H9 (cell line): ENCODE measurements at regions not wholly inside any gene's neighbourhood (a gene's known extent, or its start where the extent isn't known, plus 50 kb on each side); places are given as distances from the start of the nearest gene placed in this dataset.

Experiments
- DNase-seq: peaks from one replicate; pipeline ENCODE4 v3.0.0-alpha.2; 2017
- H2AFZ ChIP-seq: one replicate; pipeline ENCODE4 v1.6.1; 2013; ENCODE audit warnings: mild to moderate bottlenecking, low read length, control low read depth, moderate library complexity
- H2AK5ac ChIP-seq: 2 replicates; pipeline ENCODE4 v1.6.1; 2013; ENCODE audit warnings: low read length, control low read depth, mixed read lengths; ENCODE audit not compliant: insufficient read length
- H2BK120ac ChIP-seq: one replicate; pipeline ENCODE4 v1.6.1; 2013; ENCODE audit warnings: low read depth, mild to moderate bottlenecking, low read length, control low read depth, inconsistent platforms; ENCODE audit not compliant: poor library complexity, severe bottlenecking
- H2BK12ac ChIP-seq: 2 replicates; pipeline ENCODE4 v1.6.1; 2013; ENCODE audit warnings: low read length, control low read depth, mixed read lengths, low read depth; ENCODE audit not compliant: insufficient read length
- H2BK15ac ChIP-seq: 2 replicates; pipeline ENCODE4 v1.6.1; 2013; ENCODE audit warnings: low read depth, low read length, control low read depth
- H2BK20ac ChIP-seq: one replicate; pipeline ENCODE4 v1.6.1; 2013; ENCODE audit warnings: low read depth, mild to moderate bottlenecking, low read length, control low read depth, inconsistent platforms; ENCODE audit not compliant: poor library complexity, severe bottlenecking
- H2BK5ac ChIP-seq: 2 replicates; pipeline ENCODE4 v1.6.1; 2013; ENCODE audit warnings: low read length, control low read depth, mixed read lengths; ENCODE audit not compliant: insufficient read length
- H3K14ac ChIP-seq: 2 replicates; pipeline ENCODE4 v1.6.1; 2013; ENCODE audit warnings: low read length, control low read depth; ENCODE audit not compliant: insufficient read depth
- H3K18ac ChIP-seq: 2 replicates; pipeline ENCODE4 v1.6.1; 2013; ENCODE audit warnings: low read depth, mild to moderate bottlenecking, mixed read lengths, low read length, control low read depth; ENCODE audit not compliant: insufficient read length
- H3K23ac ChIP-seq: 2 replicates; pipeline ENCODE4 v1.6.1; 2013; ENCODE audit warnings: low read length, control low read depth, mixed read lengths, low read depth; ENCODE audit not compliant: insufficient read length
- H3K23me2 ChIP-seq: 2 replicates; pipeline ENCODE4 v1.6.1; 2013; ENCODE audit warnings: low read depth, mild to moderate bottlenecking, mixed read lengths, low read length, control low read depth; ENCODE audit not compliant: insufficient read length, poor library complexity, severe bottlenecking
- H3K27ac ChIP-seq: 2 replicates; pipeline ENCODE4 v1.5.1; 2013; ENCODE audit warnings: low read length, control low read depth, mixed read lengths, low read depth; ENCODE audit not compliant: insufficient read length
- H3K27me3 ChIP-seq: 2 replicates; pipeline ENCODE4 v1.6.1; 2013; ENCODE audit warnings: low read length, control low read depth, inconsistent platforms; ENCODE audit not compliant: insufficient read depth
- H3K4ac ChIP-seq: 2 replicates; pipeline ENCODE4 v1.6.1; 2013; ENCODE audit warnings: low read depth, mild to moderate bottlenecking, control low read depth, inconsistent platforms, low read length, moderate library complexity
- H3K4me1 ChIP-seq: 2 replicates; pipeline ENCODE4 v1.6.1; 2013; ENCODE audit warnings: low read length, control low read depth, inconsistent platforms; ENCODE audit not compliant: insufficient read depth
- H3K4me2 ChIP-seq: 2 replicates; pipeline ENCODE4 v1.6.1; 2013; ENCODE audit warnings: low read length, control low read depth, mixed read lengths; ENCODE audit not compliant: insufficient read length, insufficient read depth
- H3K56ac ChIP-seq: 2 replicates; pipeline ENCODE4 v1.6.1; 2013; ENCODE audit warnings: low read depth, mild to moderate bottlenecking, mixed read lengths, low read length, control low read depth; ENCODE audit not compliant: insufficient read length
- H3K79me1 ChIP-seq: 2 replicates; pipeline ENCODE4 v1.6.1; 2013; ENCODE audit warnings: low read depth, mild to moderate bottlenecking, moderate library complexity, low read length, control low read depth, inconsistent platforms; ENCODE audit not compliant: insufficient read depth, poor library complexity, severe bottlenecking
- H3K79me2 ChIP-seq: 2 replicates; pipeline ENCODE4 v1.6.1; 2013; ENCODE audit warnings: low read length, control low read depth, inconsistent platforms; ENCODE audit not compliant: insufficient read depth
- H3K9ac ChIP-seq: 2 replicates; pipeline ENCODE4 v1.6.1; 2013; ENCODE audit warnings: low read length, control low read depth, mixed read lengths; ENCODE audit not compliant: insufficient read length; ENCODE audit errors: extremely low read depth
- H3K9me3 ChIP-seq: one replicate; pipeline ENCODE4 v1.6.1; 2013; ENCODE audit warnings: low read depth, low read length, inconsistent platforms; ENCODE audit not compliant: control insufficient read depth
- H3T11ph ChIP-seq: one replicate; pipeline ENCODE4 v1.6.1; 2013; ENCODE audit warnings: mild to moderate bottlenecking, low read length, control low read depth, inconsistent platforms
- H4K20me1 ChIP-seq: one replicate; pipeline ENCODE4 v1.6.1; 2013; ENCODE audit not compliant: control insufficient read depth, insufficient read length, insufficient read depth
- H4K5ac ChIP-seq: 2 replicates; pipeline ENCODE4 v1.6.1; 2013; ENCODE audit warnings: low read depth, mild to moderate bottlenecking, mixed read lengths, low read length, control low read depth; ENCODE audit not compliant: insufficient read length
- H4K8ac ChIP-seq: replicated peaks from 2 replicates; pipeline ENCODE4 v1.6.1; 2013; ENCODE audit warnings: low read length, control low read depth, mixed read lengths, low read depth; ENCODE audit not compliant: insufficient read length
- H4K91ac ChIP-seq: 2 replicates; pipeline ENCODE4 v1.6.1; 2013; ENCODE audit warnings: low read depth, mild to moderate bottlenecking, moderate library complexity, mixed read lengths, low read length, control low read depth; ENCODE audit not compliant: insufficient read length
- H3K27ac Mint-ChIP-seq, 3 experiments: 2 replicates in 2 of 3; 3 replicates in 1 of 3; pipeline ENCODE4 v1.8.0; 2020 to 2021; ENCODE audit warnings: mixed read lengths in 3 of 3, mild to moderate bottlenecking in 1 of 3, moderate library complexity in 1 of 3
- H3K27me3 Mint-ChIP-seq: 2 replicates; pipeline ENCODE4 v1.8.0; 2021; ENCODE audit warnings: low read depth, mild to moderate bottlenecking, moderate library complexity, mixed read lengths
- H3K36me3 Mint-ChIP-seq, 3 experiments: 2 replicates in 2 of 3; 3 replicates in 1 of 3; pipeline ENCODE4 v1.8.0; 2020 to 2021; ENCODE audit warnings: low read depth in 3 of 3, mixed read lengths in 3 of 3; ENCODE audit not compliant: insufficient read depth in 1 of 3
- H3K4me1 Mint-ChIP-seq, 2 experiments: 2 replicates each; pipeline ENCODE4 v1.8.0; 2020; ENCODE audit warnings: mixed read lengths in 2 of 2
- H3K4me3 Mint-ChIP-seq, 2 experiments: 2 replicates in 1 of 2; 3 replicates in 1 of 2; pipeline ENCODE4 v1.8.0; 2020 to 2021; ENCODE audit warnings: mild to moderate bottlenecking in 2 of 2, mixed read lengths in 2 of 2, moderate library complexity in 1 of 2
- H3K9me3 Mint-ChIP-seq, 2 experiments: 2 replicates in 1 of 2; 3 replicates in 1 of 2; pipeline ENCODE4 v1.8.0; 2020; ENCODE audit warnings: mild to moderate bottlenecking in 2 of 2, mixed read lengths in 2 of 2, moderate library complexity in 1 of 2
- CTCF ChIP-seq: fragments of 200-600 bp; sonication (generic); conservative IDR thresholded peaks from 3 replicates; pipeline ENCODE4 v1.8.0; 2021; ENCODE audit warnings: antibody characterized with exemption, mild to moderate bottlenecking
- WGBS: extraction: QIAGEN DNeasy Blood & Tissue Kit; methylation state at CpG from one replicate; pipeline ENCODE4 v1.1.7; 2013; ENCODE audit warnings: missing lambda C conversion rate, low lambda C conversion rate, mixed read lengths; ENCODE audit not compliant: insufficient read length; ENCODE audit errors: extremely low coverage; 5-methylcytosine and 5-hydroxymethylcytosine counted together

DNA sequence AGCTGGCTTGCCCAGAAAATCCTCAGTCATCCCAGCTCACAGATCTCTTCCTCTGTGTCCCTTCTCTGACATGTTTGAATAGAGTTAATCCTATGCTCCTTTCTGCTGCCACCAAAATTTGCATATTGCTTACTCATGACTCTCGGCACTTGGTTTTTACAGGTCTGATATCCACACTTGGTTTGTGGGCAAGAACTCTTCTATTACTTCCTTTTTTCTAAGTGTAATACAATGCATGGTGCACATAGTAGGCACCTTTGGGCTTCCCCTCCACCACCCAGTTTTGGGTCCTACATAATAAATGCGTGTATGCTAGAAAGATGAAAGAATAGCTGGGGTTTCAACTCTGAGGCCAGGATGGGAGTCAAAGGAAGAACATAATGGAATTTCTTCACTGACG is 69.7 kb upstream of the GRK3 start:
- DNase-seq, result no peak
- H3K4me3 Mint-ChIP-seq, result no peak overlapping the region
- H3K79me2 ChIP-seq, result no peaks in the 10 kb centered on the region

More for the DNA sequence above, 69.7 kb upstream of the GRK3 start:
- H2AFZ ChIP-seq, result no peak overlapping the region
- no peak overlapping the region for H4K8ac ChIP-seq
- H3K9me3 ChIP-seq, result no peaks in the 10 kb centered on the region
- H3K23me2 ChIP-seq, result no peaks in the 10 kb centered on the region
- no peak overlapping the region for H2BK20ac ChIP-seq
- H3K4ac ChIP-seq, result no peak overlapping the region
- no peaks in the 10 kb centered on the region for H3K79me1 ChIP-seq
- H2BK120ac ChIP-seq, result no peak overlapping the region
- no peak overlapping the region for H3K14ac ChIP-seq
- H2BK12ac ChIP-seq, result no peak overlapping the region
- H2BK5ac ChIP-seq, result no peak overlapping the region
- H4K5ac ChIP-seq, result no peak overlapping the region
- H3K27me3 ChIP-seq, result no peaks in the 10 kb centered on the region
- H3K27ac Mint-ChIP-seq, result peak overlapping the region in 1 of 3 experiments; percentile 6; a peak in 1 of 7 replicates
- no peak overlapping the region for H3K18ac ChIP-seq
- no peak overlapping the region for H3K56ac ChIP-seq
- no peak overlapping the region for H3K27ac ChIP-seq
- no peak overlapping the region for H3K23ac ChIP-seq
- H3K9me3 Mint-ChIP-seq, result no peaks in the 10 kb centered on the region
- no peak overlapping the region for H2BK15ac ChIP-seq
- peaks cover 17 to 18% of the 10 kb centered on the region in 2 experiments for H3K4me1 Mint-ChIP-seq
- no peak for TF ChIP-seq CTCF
- H4K20me1 ChIP-seq, result no peaks in the 10 kb centered on the region
- H3T11ph ChIP-seq, result no peak overlapping the region
- H3K4me2 ChIP-seq, result no peak overlapping the region
- H3K36me3 Mint-ChIP-seq, result peaks cover 0 to 13% (median 4%) of the 10 kb centered on the region in 3 experiments; a peak in 3 of 7 replicates
- H3K9ac ChIP-seq, result no peak overlapping the region
- H2AK5ac ChIP-seq, result no peak overlapping the region
- no peaks in the 10 kb centered on the region for H3K4me1 ChIP-seq
- no peaks in the 10 kb centered on the region; the same call in 1 of the 2 replicates for H3K27me3 Mint-ChIP-seq
- no CpG with 5 or more reads among the region's 3 CpGs for WGBS
- no peak overlapping the region for H4K91ac ChIP-seq
